ENCODE measurements at regions not wholly inside any gene's neighbourhood (a gene's known extent, or its start where the extent isn't known, plus 50 kb on each side); places are given as distances from the start of the nearest gene placed in this dataset.

DNA sequence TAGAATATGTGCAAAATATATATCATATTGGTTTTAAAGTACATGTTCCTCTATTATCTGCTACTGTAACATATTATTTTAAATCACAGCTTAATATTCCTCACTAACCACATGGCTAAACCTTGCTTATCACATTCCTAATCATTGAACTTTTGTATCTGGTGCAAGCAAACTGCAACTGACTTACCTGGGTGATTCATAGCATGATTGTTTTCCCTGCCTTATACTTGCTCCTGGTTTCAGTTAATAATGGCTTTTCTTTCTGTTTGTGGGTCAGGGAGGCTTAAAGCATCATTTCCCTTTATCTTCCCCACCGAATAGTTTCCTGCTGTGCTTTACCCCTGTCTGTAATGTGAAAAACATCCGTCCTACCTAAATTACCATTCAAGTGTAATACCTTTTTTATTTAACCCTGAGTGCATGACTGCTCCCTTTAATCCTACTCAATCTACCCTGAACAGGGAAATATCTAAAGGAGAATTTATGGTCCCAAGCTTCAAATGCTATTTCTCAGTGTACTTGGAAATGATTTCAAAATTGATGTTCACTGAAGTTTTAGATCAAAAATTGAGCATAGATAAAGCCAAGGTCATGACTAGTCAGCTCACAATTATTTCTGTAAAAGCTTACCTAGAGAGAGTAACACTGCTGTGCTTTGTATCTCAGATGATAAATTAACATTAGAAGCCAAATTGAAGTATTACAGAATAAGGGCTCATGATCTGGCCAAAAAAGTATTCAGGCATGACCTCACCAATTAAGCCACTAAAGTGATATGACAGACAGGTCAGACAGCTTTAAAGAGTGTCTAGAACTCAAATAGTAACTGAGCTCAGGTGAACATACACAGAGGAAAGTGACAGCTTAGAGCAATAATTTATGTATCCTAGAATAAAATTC is 507.1 kb downstream of the BRINP3 start:
- no peak overlapping the region for H3K9ac ChIP-seq (ENCODE audit: insufficient read depth in 1 of 2, low read length in 2 of 2)
- ATAC-seq (ENCODE audit: insufficient read depth, low FRiP score) (no peak), DNase-seq (no peak)
- no peak overlapping the region for H3K4me3 ChIP-seq
- no peaks in the 10 kb centered on the region for H3K27me3 ChIP-seq (ENCODE audit: control insufficient read depth in 3 of 3, insufficient read depth in 3 of 3, low read length in 2 of 3)
- TF ChIP-seq, protein P1, sequence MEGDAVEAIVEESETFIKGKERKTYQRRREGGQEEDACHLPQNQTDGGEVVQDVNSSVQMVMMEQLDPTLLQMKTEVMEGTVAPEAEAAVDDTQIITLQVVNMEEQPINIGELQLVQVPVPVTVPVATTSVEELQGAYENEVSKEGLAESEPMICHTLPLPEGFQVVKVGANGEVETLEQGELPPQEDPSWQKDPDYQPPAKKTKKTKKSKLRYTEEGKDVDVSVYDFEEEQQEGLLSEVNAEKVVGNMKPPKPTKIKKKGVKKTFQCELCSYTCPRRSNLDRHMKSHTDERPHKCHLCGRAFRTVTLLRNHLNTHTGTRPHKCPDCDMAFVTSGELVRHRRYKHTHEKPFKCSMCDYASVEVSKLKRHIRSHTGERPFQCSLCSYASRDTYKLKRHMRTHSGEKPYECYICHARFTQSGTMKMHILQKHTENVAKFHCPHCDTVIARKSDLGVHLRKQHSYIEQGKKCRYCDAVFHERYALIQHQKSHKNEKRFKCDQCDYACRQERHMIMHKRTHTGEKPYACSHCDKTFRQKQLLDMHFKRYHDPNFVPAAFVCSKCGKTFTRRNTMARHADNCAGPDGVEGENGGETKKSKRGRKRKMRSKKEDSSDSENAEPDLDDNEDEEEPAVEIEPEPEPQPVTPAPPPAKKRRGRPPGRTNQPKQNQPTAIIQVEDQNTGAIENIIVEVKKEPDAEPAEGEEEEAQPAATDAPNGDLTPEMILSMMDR (IDR thresholded peaks at IDR 0.05; ENCODE audit: control extremely low read depth, extremely low read depth): no peak
- no peak overlapping the region for H3K27ac ChIP-seq (ENCODE audit: low read depth in 1 of 2, low read length in 1 of 2)
- WGBS, 2 donors: 15 to 22% methylated on average over 2 of the region's 2 CpGs
- H3K9me3 ChIP-seq (ENCODE audit: control insufficient read depth in 4 of 4, insufficient read depth in 3 of 4, low read length in 3 of 4): peaks cover 0 to 4% (median 0%) of the 10 kb centered on the region in 4 donors
- no peaks in the 10 kb centered on the region for H3K36me3 ChIP-seq (ENCODE audit: control insufficient read depth in 4 of 4, insufficient read depth in 4 of 4, low read length in 4 of 4)
- no peaks in the 10 kb centered on the region for H3K4me1 ChIP-seq (ENCODE audit: control insufficient read depth in 5 of 5, insufficient read depth in 5 of 5, low read length in 5 of 5)

DNA sequence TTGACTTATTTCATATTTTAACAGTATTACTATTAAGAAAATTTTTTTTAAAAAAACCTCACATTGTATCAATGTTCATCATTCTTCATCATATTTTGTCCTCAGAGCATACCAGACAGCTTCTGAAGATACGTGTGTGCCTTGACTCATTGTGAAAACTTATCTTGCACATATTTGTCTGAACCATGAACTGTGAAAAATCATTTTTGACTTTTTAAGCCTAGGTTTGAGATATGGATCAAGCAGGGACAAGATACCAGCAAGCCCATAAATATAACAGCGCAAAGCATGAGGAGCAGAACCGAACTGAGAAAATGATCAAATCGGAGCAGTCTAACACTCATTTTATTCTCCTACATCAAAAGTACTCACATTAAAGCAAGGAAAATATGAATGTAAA is 506.0 kb downstream of the BRINP3 start:
- Histone ChIP-seq H3K27me3 (ENCODE audit: control insufficient read depth in 3 of 3, insufficient read depth in 3 of 3, low read length in 2 of 3) (no peaks in the 10 kb centered on the region), H3K9ac (ENCODE audit: insufficient read depth in 1 of 2, low read length in 2 of 2) (no peak overlapping the region), H3K4me1 (ENCODE audit: control insufficient read depth in 5 of 5, insufficient read depth in 5 of 5, low read length in 5 of 5) (no peaks in the 10 kb centered on the region), H3K36me3 (ENCODE audit: control insufficient read depth in 4 of 4, insufficient read depth in 4 of 4, low read length in 4 of 4) (no peaks in the 10 kb centered on the region), H3K4me3 (no peak overlapping the region), H3K27ac (ENCODE audit: low read depth in 1 of 2, low read length in 1 of 2) (no peak overlapping the region), H3K9me3 (ENCODE audit: control insufficient read depth in 4 of 4, insufficient read depth in 3 of 4, low read length in 3 of 4) (peaks cover 0 to 4% (median 2%) of the 10 kb centered on the region in 4 donors)
- DNase-seq: no peak
- 87 to 90% methylated on average over 4 of the region's 4 CpGs for WGBS, 2 donors
- no peak for ATAC-seq (ENCODE audit: insufficient read depth, low FRiP score)
- TF ChIP-seq, protein P1 (IDR thresholded peaks at IDR 0.05; ENCODE audit: control extremely low read depth, extremely low read depth): no peak

DNA sequence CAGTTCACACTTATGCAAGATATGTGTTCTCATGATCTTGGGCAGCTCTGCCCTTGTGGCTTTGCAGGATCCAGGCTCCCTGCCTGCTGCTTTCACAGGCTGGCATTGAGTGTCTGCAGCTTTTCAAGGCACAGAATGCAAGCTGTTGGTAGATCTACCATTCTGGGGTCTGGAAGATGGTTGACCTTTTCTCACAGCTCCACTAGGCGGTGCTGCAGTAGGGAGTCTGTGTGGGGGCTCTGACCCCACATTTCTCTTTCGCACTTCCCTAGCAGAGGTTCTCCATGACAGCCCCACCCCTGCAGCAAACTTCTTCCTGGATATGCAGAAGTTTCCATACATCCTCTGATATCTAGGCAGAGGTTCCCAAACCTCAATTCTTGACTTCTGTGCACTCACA is 500.5 kb downstream of the BRINP3 start:
- Histone ChIP-seq H3K27ac (ENCODE audit: low read depth in 1 of 2, low read length in 1 of 2) (no peak overlapping the region), H3K4me1 (ENCODE audit: control insufficient read depth in 5 of 5, insufficient read depth in 5 of 5, low read length in 5 of 5) (no peaks in the 10 kb centered on the region), H3K36me3 (ENCODE audit: control insufficient read depth in 4 of 4, insufficient read depth in 4 of 4, low read length in 4 of 4) (no peaks in the 10 kb centered on the region), H3K9ac (ENCODE audit: insufficient read depth in 1 of 2, low read length in 2 of 2) (no peak overlapping the region), H3K4me3 (no peak overlapping the region), H3K9me3 (ENCODE audit: control insufficient read depth in 4 of 4, insufficient read depth in 3 of 4, low read length in 3 of 4) (peaks cover 0 to 9% (median 4%) of the 10 kb centered on the region in 4 donors), H3K27me3 (ENCODE audit: control insufficient read depth in 3 of 3, insufficient read depth in 3 of 3, low read length in 2 of 3) (no peaks in the 10 kb centered on the region)
- WGBS, 2 donors: 74 to 79% methylated on average over 2 of the region's 2 CpGs
- DNase-seq (no peak), ATAC-seq (ENCODE audit: insufficient read depth, low FRiP score) (no peak)
- TF ChIP-seq, protein P1 (IDR thresholded peaks at IDR 0.05; ENCODE audit: control extremely low read depth, extremely low read depth): no peak
